ENCODE measurements at regions not wholly inside any gene's neighbourhood (a gene's known extent, or its start where the extent isn't known, plus 50 kb on each side); places are given as distances from the start of the nearest gene placed in this dataset.

DNA sequence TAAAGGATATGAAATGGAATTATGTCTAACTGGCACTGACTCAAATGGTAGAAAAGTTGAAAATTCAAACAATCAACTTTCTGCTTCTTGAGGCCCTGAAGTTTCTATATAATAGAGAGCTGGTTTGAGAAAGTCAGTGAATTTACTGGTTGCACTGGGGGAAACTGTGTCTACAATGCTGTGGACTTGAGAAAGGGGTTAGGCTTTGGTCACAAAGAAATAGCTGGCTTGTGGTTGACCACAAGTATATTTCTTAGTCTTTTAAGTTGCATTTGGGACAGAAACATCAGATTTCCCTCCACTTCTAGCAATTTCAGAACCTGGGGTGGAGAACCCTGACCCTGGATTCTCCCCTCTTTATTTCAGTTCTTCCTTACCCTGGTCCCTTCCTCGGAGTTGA, 192.6 kb upstream of the ACTBL2 start:
- TF ChIP-seq, protein P1, sequence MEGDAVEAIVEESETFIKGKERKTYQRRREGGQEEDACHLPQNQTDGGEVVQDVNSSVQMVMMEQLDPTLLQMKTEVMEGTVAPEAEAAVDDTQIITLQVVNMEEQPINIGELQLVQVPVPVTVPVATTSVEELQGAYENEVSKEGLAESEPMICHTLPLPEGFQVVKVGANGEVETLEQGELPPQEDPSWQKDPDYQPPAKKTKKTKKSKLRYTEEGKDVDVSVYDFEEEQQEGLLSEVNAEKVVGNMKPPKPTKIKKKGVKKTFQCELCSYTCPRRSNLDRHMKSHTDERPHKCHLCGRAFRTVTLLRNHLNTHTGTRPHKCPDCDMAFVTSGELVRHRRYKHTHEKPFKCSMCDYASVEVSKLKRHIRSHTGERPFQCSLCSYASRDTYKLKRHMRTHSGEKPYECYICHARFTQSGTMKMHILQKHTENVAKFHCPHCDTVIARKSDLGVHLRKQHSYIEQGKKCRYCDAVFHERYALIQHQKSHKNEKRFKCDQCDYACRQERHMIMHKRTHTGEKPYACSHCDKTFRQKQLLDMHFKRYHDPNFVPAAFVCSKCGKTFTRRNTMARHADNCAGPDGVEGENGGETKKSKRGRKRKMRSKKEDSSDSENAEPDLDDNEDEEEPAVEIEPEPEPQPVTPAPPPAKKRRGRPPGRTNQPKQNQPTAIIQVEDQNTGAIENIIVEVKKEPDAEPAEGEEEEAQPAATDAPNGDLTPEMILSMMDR (IDR thresholded peaks at IDR 0.05): no peak
- TF ChIP-seq POLR2A (IDR thresholded peaks at IDR 0.05): no peak
